HCT116 (cell line): ENCODE measurements at regions not wholly inside any gene's neighbourhood (a gene's known extent, or its start where the extent isn't known, plus 50 kb on each side); places are given as distances from the start of the nearest gene placed in this dataset.

ENCODE experiments used
- ATAC-seq: fragments of 200-7000 bp; cut with Tn5 transposase; 2 replicates; pipeline ENCODE4 v1.9.1; 2020; ENCODE audit warnings: mild to moderate bottlenecking, moderate library complexity
- BruUV-seq: library from RNA; stranded (reverse); fragments of 400-500 nt; replicated peaks from 2 replicates; lab custom pipeline; 2021; lab: Mats Ljungman, UMichigan
- CTCF ChIA-PET: fragments of 300-600 bp; sonication (Branson Sonifier 250); formaldehyde crosslinking; loops from one replicate; lab custom pipeline; 2021; ENCODE audit warnings: antibody characterized with exemption; lab: Charles Lee
- POLR2A ChIA-PET: fragments of 300-600, 350-600 bp; sonication (Branson Sonifier 250); formaldehyde crosslinking; loops from one replicate; lab custom pipeline; 2021; ENCODE audit warnings: antibody characterized with exemption; lab: Charles Lee
- RAD21 ChIA-PET, 2 experiments: fragments of 300-600 bp; sonication (Branson Sonifier 250); formaldehyde crosslinking; loops; one replicate each; lab custom pipeline; 2023; ENCODE audit warnings: low total read pairs in 2 of 2; ENCODE audit not compliant: uncharacterized antibody in 2 of 2, unreplicated experiment in 2 of 2, low non-redundant PET in 1 of 2; lab: Charles Lee
- DNase-seq: peaks from one replicate; pipeline ENCODE4 v3.0.0-alpha.2; 2010; ENCODE audit warnings: low read depth, low spot score
- H2AFZ ChIP-seq: fragments of 200-600 bp; shearing (Covaris generic), sonication (generic); 2 replicates; pipeline ENCODE4 v1.6.1; 2017; ENCODE audit warnings: low read depth, mixed run types, mixed read lengths, antibody characterized with exemption, low read length; ENCODE audit not compliant: poor library complexity, severe bottlenecking
- H3K27ac ChIP-seq: 2 replicates; pipeline ENCODE4 v1.5.1; 2012; ENCODE audit warnings: low read depth, low read length
- H3K27me3 ChIP-seq: fragments of 200-600 bp; sonication (generic); 2 replicates; pipeline ENCODE4 v1.6.1; 2016; ENCODE audit warnings: mixed run types, low read length, mixed read lengths; ENCODE audit not compliant: insufficient read depth
- H3K36me3 ChIP-seq, 2 experiments: fragments of 200-500 bp in 1 of 2; fragments of 200-600 bp in 1 of 2; sonication (Bioruptor generic) in 1 of 2; sonication (generic) in 1 of 2; 2 replicates each; pipeline versions ENCODE4 v1.5.1 to v1.6.1; 2014 to 2016; ENCODE audit warnings: low read length in 2 of 2, inconsistent platforms in 1 of 2, mixed read lengths in 1 of 2, mixed run types in 1 of 2; ENCODE audit not compliant: insufficient read depth in 2 of 2, control insufficient read depth in 1 of 2
- H3K4me1 ChIP-seq, 2 experiments: fragments of 200-600 bp in 1 of 2; sonication (generic) in 1 of 2; 2 replicates each; pipeline versions ENCODE4 v1.5.1 to v1.6.1; 2012 to 2017; ENCODE audit warnings: low read length in 2 of 2, inconsistent platforms in 1 of 2, mild to moderate bottlenecking in 1 of 2, mixed read lengths in 1 of 2, mixed run types in 1 of 2, moderate library complexity in 1 of 2; ENCODE audit not compliant: insufficient read depth in 2 of 2, control insufficient read depth in 1 of 2
- H3K4me2 ChIP-seq: fragments of 200-600 bp; sonication (generic); 2 replicates; pipeline ENCODE4 v1.6.1; 2017; ENCODE audit warnings: mixed run types, low read length, mixed read lengths
- H3K4me3 ChIP-seq, 2 experiments: fragments of 200-600 bp in 1 of 2; sonication (generic) in 1 of 2; replicated peaks in 1 of 2; 2 replicates each; pipeline ENCODE4 v1.5.1; 2011 to 2016; ENCODE audit warnings: low read length in 2 of 2, control low read depth in 1 of 2, low read depth in 1 of 2, mild to moderate bottlenecking in 1 of 2, mixed read lengths in 1 of 2, mixed run types in 1 of 2
- H3K79me2 ChIP-seq: fragments of 200-600 bp; sonication (generic); 2 replicates; pipeline ENCODE4 v1.6.1; 2017; ENCODE audit warnings: mild to moderate bottlenecking, mixed run types, low read length, moderate library complexity, mixed read lengths; ENCODE audit not compliant: insufficient read depth
- H3K9ac ChIP-seq: fragments of 200-600 bp; sonication (generic); 2 replicates; pipeline ENCODE4 v1.6.1; 2016; ENCODE audit warnings: low read length, mixed read lengths
- H3K9me2 ChIP-seq: fragments of 200-600 bp; sonication (generic), shearing (Covaris generic); 2 replicates; pipeline ENCODE4 v1.6.1; 2017; ENCODE audit warnings: mixed run types, mild to moderate bottlenecking, moderate library complexity; ENCODE audit not compliant: insufficient read depth
- H3K9me3 ChIP-seq, 2 experiments: fragments of 200-500 bp in 1 of 2; fragments of 200-600 bp in 1 of 2; sonication (Bioruptor generic) in 1 of 2; sonication (generic) in 1 of 2; 2 replicates each; pipeline ENCODE4 v1.6.1; 2014 to 2017; ENCODE audit warnings: low read length in 2 of 2, mixed read lengths in 2 of 2, inconsistent platforms in 1 of 2, low read depth in 1 of 2, mild to moderate bottlenecking in 1 of 2, mixed run types in 1 of 2, moderate library complexity in 1 of 2; ENCODE audit not compliant: control insufficient read depth in 1 of 2, insufficient read depth in 1 of 2
- H4K20me1 ChIP-seq: fragments of 200-600 bp; sonication (generic), shearing (Covaris generic); 2 replicates; pipeline ENCODE4 v1.6.1; 2017; ENCODE audit warnings: mixed run types, mild to moderate bottlenecking, moderate library complexity; ENCODE audit not compliant: insufficient read depth
- ATF3 ChIP-seq: IDR thresholded peaks from 2 replicates; pipeline ENCODE4 v1.6.1; 2012
- CEBPB ChIP-seq: IDR thresholded peaks from 2 replicates; pipeline ENCODE4 v1.6.1; 2012; ENCODE audit warnings: low read depth
- EGR1 ChIP-seq: IDR thresholded peaks from 2 replicates; pipeline ENCODE4 v1.6.1; 2012; ENCODE audit warnings: low read depth
- ELF1 ChIP-seq: IDR thresholded peaks from 2 replicates; pipeline ENCODE4 v1.6.1; 2012; ENCODE audit warnings: low read depth, borderline replicate concordance
- EZH2phosphoT487 ChIP-seq: fragments of 200-600 bp; IDR thresholded peaks from 2 replicates; pipeline ENCODE4 v1.6.1; 2018; ENCODE audit warnings: antibody characterized with exemption, borderline replicate concordance
- JUND ChIP-seq: IDR thresholded peaks from 2 replicates; pipeline ENCODE4 v1.6.1; 2012
- MAX ChIP-seq: IDR thresholded peaks from 2 replicates; pipeline ENCODE4 v1.6.1; 2012
- POLR2AphosphoS5 ChIP-seq: IDR thresholded peaks from 2 replicates; pipeline ENCODE4 v1.6.1; 2011; ENCODE audit warnings: mild to moderate bottlenecking, low read depth, low read length, moderate library complexity
- RAD21 ChIP-seq: IDR thresholded peaks from 2 replicates; pipeline ENCODE4 v1.6.1; 2012; ENCODE audit warnings: low read depth, mild to moderate bottlenecking
- REST ChIP-seq: IDR thresholded peaks from 2 replicates; pipeline ENCODE4 v1.6.1; 2012; ENCODE audit warnings: low read depth
- SP1 ChIP-seq: IDR thresholded peaks from 2 replicates; pipeline ENCODE4 v1.6.1; 2012; ENCODE audit warnings: low read depth
- SRF ChIP-seq: IDR thresholded peaks from 2 replicates; pipeline ENCODE4 v1.6.1; 2012; ENCODE audit warnings: low read depth
- ZBTB33 ChIP-seq: IDR thresholded peaks from 2 replicates; pipeline ENCODE4 v1.6.1; 2011; ENCODE audit warnings: mild to moderate bottlenecking, low read length, moderate library complexity; ENCODE audit not compliant: insufficient replicate concordance; ENCODE audit errors: extremely low read depth
- ZFX ChIP-seq: fragments of 450-650 bp; IDR thresholded peaks from 2 replicates; pipeline ENCODE4 v1.6.1; 2017
- ZNF274 ChIP-seq: fragments of 200-500 bp; sonication (Bioruptor generic); IDR thresholded peaks from 2 replicates; pipeline ENCODE4 v1.6.1; 2014; ENCODE audit warnings: mild to moderate bottlenecking, low read depth, low read length, inconsistent platforms
- intact Hi-C: fragments of 100-400 bp; cut with micrococcal nuclease; formaldehyde crosslinking; loops from 2 replicates; pipeline ENCODE4 v1.10.0; 2022

- DNase-seq, result no peak
- no peak for TF ChIP-seq ZFX
- no peak for TF ChIP-seq MAX
- TF ChIP-seq EGR1, result no peak
- TF ChIP-seq SRF, result no peak
- TF ChIP-seq ZNF274, result no peak
- TF ChIP-seq JUND, result no peak
- Histone ChIP-seq H4K20me1 (no peaks in the 10 kb centered on the region), H3K27ac (no peak overlapping the region), H3K79me2 (no peaks in the 10 kb centered on the region), H3K4me2 (no peak overlapping the region), H2AFZ (no peak overlapping the region), H3K4me1 (no peaks in the 10 kb centered on the region), H3K27me3 (peaks cover 8% of the 10 kb centered on the region), H3K9ac (no peak overlapping the region), H3K9me3 (no peaks in the 10 kb centered on the region), H3K36me3 (no peaks in the 10 kb centered on the region), H3K4me3 (no peak overlapping the region), H3K9me2 (no peaks in the 10 kb centered on the region)
- CTCF ChIA-PET, result no interaction called here
- BruUV-seq, result no TSS peak
- no peak for ATAC-seq
- intact Hi-C loops, result no loop called here
- POLR2A ChIA-PET, result no interaction called here
- RAD21 ChIA-PET, result no interaction called here
These were observed 141.0 kb downstream of the PAH start for GRCh38 chr12:102776041-102776440.

GRCh38 chr12:102769323-102769916, 147.6 kb downstream of the PAH start:
- no peaks in the 10 kb centered on the region for H3K79me2 ChIP-seq
- peak; percentile 26 for DNase-seq
- BruUV-seq, result no TSS peak
- H3K36me3 ChIP-seq, result no peaks in the 10 kb centered on the region
- no peak overlapping the region for H3K4me3 ChIP-seq
- no peak overlapping the region for H3K9ac ChIP-seq
- CTCF ChIA-PET, result interaction anchor here (0.7 to 1.1 kb wide), 2 partner anchors 47 to 67 kb away, joined by 3 read pairs; no protein-coding TSS in a partner anchor
- H3K4me1 ChIP-seq, result no peaks in the 10 kb centered on the region
- POLR2A ChIA-PET, result no interaction called here
- no peak overlapping the region for H3K4me2 ChIP-seq
- RAD21 ChIA-PET, result no interaction called here
- H3K9me2 ChIP-seq, result no peaks in the 10 kb centered on the region
- H3K27ac ChIP-seq, result no peak overlapping the region
- ATAC-seq, result peak; percentile 92
- H3K27me3 ChIP-seq, result peaks cover 28% of the 10 kb centered on the region
- no peaks in the 10 kb centered on the region for H3K9me3 ChIP-seq
- no peak overlapping the region for H2AFZ ChIP-seq
- intact Hi-C loops, result no loop called here
- H4K20me1 ChIP-seq, result no peaks in the 10 kb centered on the region
- TF ChIP-seq REST, result no peak
- no peak for TF ChIP-seq CEBPB
- no peak for TF ChIP-seq ELF1
- TF ChIP-seq RAD21, result peak; percentile 63
- TF ChIP-seq SP1, result no peak
- no peak for TF ChIP-seq ZBTB33
- no peak for TF ChIP-seq SRF
- TF ChIP-seq POLR2AphosphoS5, result no peak
- TF ChIP-seq EZH2phosphoT487, result no peak
- TF ChIP-seq ATF3, result no peak
